Activated T-helper 2 cell treated with anti-CD3 and anti-CD28 coated beads, Interferon-gamma antibody, Interleukin-2, Interleukin-4, amounts not matched to agents 10 μg/mL and 5 μg/mL and 100 μg/mL, durations not matched to agents 14 hours and 24 hours and 36 hours (primary cell): ENCODE measurements at regions not wholly inside any gene's neighbourhood (a gene's known extent, or its start where the extent isn't known, plus 50 kb on each side); places are given as distances from the start of the nearest gene placed in this dataset.

Experiments used
- DNase-seq: peaks from one replicate; pipeline ENCODE4 v3.0.0; 2021; ENCODE audit warnings: low spot score
- H3K27ac Mint-ChIP-seq: one replicate; pipeline ENCODE4 v1.8.0; 2021; ENCODE audit warnings: mixed read lengths
- H3K27me3 Mint-ChIP-seq: one replicate; pipeline ENCODE4 v1.8.0; 2021; ENCODE audit warnings: low read depth, mixed read lengths
- H3K36me3 Mint-ChIP-seq: one replicate; pipeline ENCODE4 v1.8.0; 2021; ENCODE audit warnings: low read depth, mixed read lengths
- H3K4me1 Mint-ChIP-seq: one replicate; pipeline ENCODE4 v1.8.0; 2021; ENCODE audit warnings: low read depth, mixed read lengths
- H3K4me3 Mint-ChIP-seq: one replicate; pipeline ENCODE4 v1.8.0; 2021; ENCODE audit warnings: low read depth, mild to moderate bottlenecking, moderate library complexity, mixed read lengths
- H3K9me3 Mint-ChIP-seq: one replicate; pipeline ENCODE4 v1.8.0; 2021; ENCODE audit warnings: mixed read lengths
- intact Hi-C: fragments of 100-400 bp; cut with micrococcal nuclease; formaldehyde crosslinking; loops from one replicate; pipeline ENCODE4 v1.15.1; 2023

- Mint-ChIP-seq H3K27ac (no peak overlapping the region), H3K27me3 (no peaks in the 10 kb centered on the region), H3K4me3 (no peak overlapping the region), H3K9me3 (no peaks in the 10 kb centered on the region), H3K4me1 (no peaks in the 10 kb centered on the region), H3K36me3 (no peaks in the 10 kb centered on the region)
- intact Hi-C loops, result no loop called here
- no peak for DNase-seq
Measured at GRCh38 chr20:39897058-39897457, 792.0 kb downstream of the MAFB start.

DNA sequence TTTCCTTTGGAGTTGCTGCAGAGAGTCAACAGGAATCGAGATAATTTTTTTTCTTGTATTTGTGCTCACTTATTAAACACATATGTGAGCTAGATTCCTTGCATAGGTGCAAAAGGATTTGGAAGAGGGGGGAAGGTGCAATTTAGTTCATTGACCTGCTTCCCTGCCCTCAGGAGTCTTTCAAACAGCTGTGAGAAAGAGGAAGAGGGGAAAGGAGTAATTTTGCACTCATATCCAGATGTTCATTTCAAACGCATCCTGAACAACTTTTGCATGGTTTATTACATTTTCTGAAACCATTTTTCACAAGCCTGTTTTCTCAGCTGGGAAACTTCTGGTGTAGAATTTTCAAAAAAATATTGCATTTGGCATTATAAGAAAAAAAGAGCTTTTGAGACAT is 795.0 kb downstream of the MAFB start:
- Mint-ChIP-seq H3K9me3 (no peaks in the 10 kb centered on the region), H3K4me1 (no peaks in the 10 kb centered on the region), H3K27me3 (no peaks in the 10 kb centered on the region), H3K4me3 (no peak overlapping the region), H3K36me3 (no peaks in the 10 kb centered on the region), H3K27ac (no peak overlapping the region)
- DNase-seq, result no peak
- intact Hi-C loops, result no loop called here

GRCh38 chr20:39893003-39893685 is 795.9 kb downstream of the MAFB start:
- H3K4me1 Mint-ChIP-seq, result no peaks in the 10 kb centered on the region
- no peaks in the 10 kb centered on the region for H3K36me3 Mint-ChIP-seq
- H3K4me3 Mint-ChIP-seq, result no peak overlapping the region
- no peaks in the 10 kb centered on the region for H3K9me3 Mint-ChIP-seq
- H3K27ac Mint-ChIP-seq, result no peak overlapping the region
- intact Hi-C loops, result no loop called here
- DNase-seq, result no peak
- H3K27me3 Mint-ChIP-seq, result no peaks in the 10 kb centered on the region

GRCh38 chr20:39890697-39891096 is 798.3 kb downstream of the MAFB start:
- DNase-seq, result no peak
- Mint-ChIP-seq H3K27me3 (no peaks in the 10 kb centered on the region), H3K4me3 (no peak overlapping the region), H3K9me3 (no peaks in the 10 kb centered on the region), H3K27ac (no peak overlapping the region), H3K36me3 (no peaks in the 10 kb centered on the region), H3K4me1 (no peaks in the 10 kb centered on the region)
- intact Hi-C loops, result no loop called here

DNA sequence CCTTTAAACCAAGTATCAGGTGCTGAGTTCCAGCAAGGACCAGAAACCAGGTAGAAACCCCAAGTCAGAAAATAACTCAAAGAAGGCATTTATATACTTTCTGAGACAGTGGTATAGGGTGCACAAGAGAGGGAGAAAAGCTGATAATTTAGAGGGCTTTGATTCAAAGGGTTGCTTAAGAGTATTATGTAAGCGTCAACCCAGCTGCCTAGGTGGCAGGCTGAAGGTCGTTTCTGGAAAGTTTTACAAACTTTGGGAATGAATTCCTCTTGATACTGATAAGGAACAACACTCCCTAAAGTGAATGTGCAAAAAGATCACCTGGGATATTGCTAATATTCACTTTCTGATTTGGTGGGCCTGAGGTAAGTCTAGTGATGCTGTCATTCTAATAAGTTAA is 800.7 kb downstream of the MAFB start:
- H3K4me1 Mint-ChIP-seq, result no peaks in the 10 kb centered on the region
- no peak overlapping the region for H3K27ac Mint-ChIP-seq
- H3K4me3 Mint-ChIP-seq, result no peak overlapping the region
- no peaks in the 10 kb centered on the region for H3K9me3 Mint-ChIP-seq
- H3K27me3 Mint-ChIP-seq, result no peaks in the 10 kb centered on the region
- intact Hi-C loops, result no loop called here
- H3K36me3 Mint-ChIP-seq, result no peaks in the 10 kb centered on the region
- DNase-seq, result no peak

GRCh38 chr20:39886650-39887190 is 802.3 kb downstream of the MAFB start:
- DNase-seq, result no peak
- H3K9me3 Mint-ChIP-seq, result no peaks in the 10 kb centered on the region
- H3K27ac Mint-ChIP-seq, result no peak overlapping the region
- intact Hi-C loops, result no loop called here
- no peaks in the 10 kb centered on the region for H3K27me3 Mint-ChIP-seq
- no peak overlapping the region for H3K4me3 Mint-ChIP-seq
- no peaks in the 10 kb centered on the region for H3K36me3 Mint-ChIP-seq
- no peaks in the 10 kb centered on the region for H3K4me1 Mint-ChIP-seq

DNA sequence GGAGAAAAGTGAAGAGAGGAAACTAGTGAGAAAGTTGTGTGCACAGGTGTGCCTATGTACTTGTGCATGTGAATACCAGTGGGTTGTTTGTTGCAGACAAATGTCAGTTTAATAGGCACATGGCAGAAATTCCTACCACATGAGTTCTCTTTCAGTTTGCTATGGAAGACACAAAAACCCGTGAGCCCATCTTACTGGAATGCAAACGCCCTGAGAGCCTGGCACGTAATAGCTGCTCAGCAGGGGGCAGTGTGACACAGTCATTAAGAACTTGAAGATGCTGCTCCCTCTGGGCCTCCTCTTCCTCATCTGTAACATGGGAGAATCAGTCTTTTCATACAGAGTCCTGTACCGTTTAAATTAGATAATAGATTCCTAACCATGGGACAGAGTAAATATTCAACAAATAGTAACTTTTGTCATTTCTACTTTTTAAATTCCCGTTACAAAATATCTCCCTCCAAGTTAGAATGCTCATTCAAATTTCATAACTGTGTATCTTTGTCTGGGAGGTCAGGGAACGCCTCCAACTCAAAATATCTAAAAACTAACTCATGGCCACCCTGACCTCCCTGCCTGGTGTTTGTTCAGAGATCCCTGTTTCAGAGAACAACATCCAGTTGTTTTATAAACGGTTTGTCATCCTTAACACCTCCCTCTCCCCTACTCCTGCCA is 802.9 kb downstream of the MAFB start:
- Mint-ChIP-seq H3K4me1 (no peaks in the 10 kb centered on the region), H3K36me3 (no peaks in the 10 kb centered on the region), H3K27ac (no peak overlapping the region), H3K4me3 (no peak overlapping the region), H3K27me3 (no peaks in the 10 kb centered on the region), H3K9me3 (no peaks in the 10 kb centered on the region)
- intact Hi-C loops, result no loop called here
- no peak for DNase-seq

GRCh38 chr20:39882806-39883205 is 806.2 kb downstream of the MAFB start:
- H3K4me3 Mint-ChIP-seq, result no peak overlapping the region
- H3K27me3 Mint-ChIP-seq, result no peaks in the 10 kb centered on the region
- intact Hi-C loops, result no loop called here
- no peak overlapping the region for H3K27ac Mint-ChIP-seq
- no peak for DNase-seq
- no peaks in the 10 kb centered on the region for H3K4me1 Mint-ChIP-seq
- H3K36me3 Mint-ChIP-seq, result no peaks in the 10 kb centered on the region
- no peaks in the 10 kb centered on the region for H3K9me3 Mint-ChIP-seq

- Mint-ChIP-seq H3K36me3 (no peaks in the 10 kb centered on the region), H3K27ac (no peak overlapping the region), H3K4me3 (no peak overlapping the region), H3K27me3 (no peaks in the 10 kb centered on the region), H3K4me1 (no peaks in the 10 kb centered on the region), H3K9me3 (no peaks in the 10 kb centered on the region)
- intact Hi-C loops, result no loop called here
- DNase-seq, result no peak
Measured at GRCh38 chr20:39880890-39881289, 808.1 kb downstream of the MAFB start.

GRCh38 chr20:39879296-39879695 is 809.7 kb downstream of the MAFB start:
- Mint-ChIP-seq H3K4me1 (no peaks in the 10 kb centered on the region), H3K9me3 (no peaks in the 10 kb centered on the region), H3K27me3 (no peaks in the 10 kb centered on the region), H3K36me3 (no peaks in the 10 kb centered on the region), H3K27ac (no peak overlapping the region), H3K4me3 (no peak overlapping the region)
- intact Hi-C loops, result loop anchor here (10.0 kb wide), 1 partner anchor 614 kb away; no protein-coding TSS in a partner anchor
- DNase-seq, result no peak

- no peaks in the 10 kb centered on the region for H3K27me3 Mint-ChIP-seq
- H3K4me1 Mint-ChIP-seq, result no peaks in the 10 kb centered on the region
- H3K27ac Mint-ChIP-seq, result no peak overlapping the region
- H3K9me3 Mint-ChIP-seq, result no peaks in the 10 kb centered on the region
- no peak for DNase-seq
- H3K4me3 Mint-ChIP-seq, result no peak overlapping the region
- intact Hi-C loops, result loop anchor here (10.0 kb wide), 1 partner anchor 614 kb away; no protein-coding TSS in a partner anchor
- no peaks in the 10 kb centered on the region for H3K36me3 Mint-ChIP-seq
Measured at GRCh38 chr20:39878809-39879208, 810.2 kb downstream of the MAFB start.

- Mint-ChIP-seq H3K36me3 (no peaks in the 10 kb centered on the region), H3K27me3 (no peaks in the 10 kb centered on the region), H3K4me1 (no peaks in the 10 kb centered on the region), H3K4me3 (no peak overlapping the region), H3K9me3 (no peaks in the 10 kb centered on the region), H3K27ac (no peak overlapping the region)
- no peak for DNase-seq
- intact Hi-C loops, result loop anchor here (10.0 kb wide), 1 partner anchor 614 kb away; no protein-coding TSS in a partner anchor
Measured at GRCh38 chr20:39878320-39878719, 810.7 kb downstream of the MAFB start.

GRCh38 chr20:39877788-39878187 is 811.2 kb downstream of the MAFB start:
- no peaks in the 10 kb centered on the region for H3K9me3 Mint-ChIP-seq
- intact Hi-C loops, result loop anchor here (10.0 kb wide), 1 partner anchor 613 kb away; no protein-coding TSS in a partner anchor
- H3K36me3 Mint-ChIP-seq, result no peaks in the 10 kb centered on the region
- DNase-seq, result no peak
- no peak overlapping the region for H3K27ac Mint-ChIP-seq
- H3K27me3 Mint-ChIP-seq, result no peaks in the 10 kb centered on the region
- no peak overlapping the region for H3K4me3 Mint-ChIP-seq
- H3K4me1 Mint-ChIP-seq, result no peaks in the 10 kb centered on the region
